ENCODE measurements at regions not wholly inside any gene's neighbourhood (a gene's known extent, or its start where the extent isn't known, plus 50 kb on each side); places are given as distances from the start of the nearest gene placed in this dataset.
A peak's percentile ranks its signal among the peaks of the same experiment; 100 is the strongest.
"Not testable (repeated sequence)": the region's sequence is repeated elsewhere in the genome, so short reads cannot be mapped to it uniquely, and the experiment has no call there.

DNA sequence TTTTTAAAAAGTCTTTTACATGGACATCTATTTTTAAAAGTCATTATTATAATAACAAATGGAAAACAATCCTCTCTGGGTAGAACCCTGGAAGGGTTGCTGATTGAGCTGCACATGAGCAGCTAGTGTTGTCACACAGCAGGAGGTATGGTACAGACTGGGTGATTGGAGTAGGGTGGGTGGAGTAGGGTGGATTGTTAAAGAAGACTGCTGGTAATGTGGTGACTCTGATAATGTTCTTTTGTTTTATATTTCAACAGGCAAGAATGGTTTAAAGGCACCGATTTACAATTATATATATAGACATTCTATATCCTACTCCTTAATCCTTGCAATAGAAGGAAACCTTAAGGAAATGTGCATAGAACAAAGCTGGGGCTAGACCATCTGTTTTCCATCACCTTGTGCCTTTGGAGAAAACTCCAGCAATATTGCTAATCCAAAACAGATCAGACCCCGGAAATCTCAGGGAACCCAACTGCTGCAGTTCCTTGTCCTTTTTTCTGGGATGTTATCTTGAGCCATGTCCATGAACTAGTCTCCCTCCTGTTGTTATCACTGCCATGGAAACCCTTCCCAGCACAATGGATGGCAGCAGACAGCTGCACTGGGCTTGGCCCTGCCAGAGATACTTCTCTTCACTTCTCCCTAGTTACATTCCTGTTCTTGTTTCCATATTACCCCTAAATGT, 129.7 kb downstream of the YIPF5 start:
- FAIRE-seq (no peak), DNase-seq (ENCODE audit: extremely low spot score, insufficient read length, low read depth) (no peak)

DNA sequence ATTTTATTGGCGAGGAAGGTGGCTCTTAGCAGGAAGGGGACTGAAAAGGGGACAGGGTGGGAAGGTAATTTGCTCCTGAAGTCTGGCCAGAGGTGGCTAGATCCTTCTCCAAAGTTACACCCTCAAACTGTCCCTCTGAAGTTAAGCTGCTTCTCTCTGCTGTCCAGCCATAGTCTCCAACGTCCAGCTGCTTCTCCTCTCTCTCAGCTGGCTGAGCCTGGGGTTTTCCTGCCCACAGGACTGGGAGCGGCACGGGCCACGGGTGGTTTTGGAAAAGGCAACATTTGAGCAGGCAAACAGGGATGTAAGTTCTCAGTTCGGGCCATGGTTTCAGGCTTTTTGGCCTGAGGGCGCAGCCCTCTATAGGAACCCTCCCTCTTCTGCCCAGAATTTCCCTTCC, 128.3 kb downstream of the YIPF5 start:
- FAIRE-seq (no peak), DNase-seq (ENCODE audit: extremely low spot score, insufficient read length, low read depth) (no peak)

GRCh38 chr5:144048259-144048856, 122.1 kb downstream of the YIPF5 start:
- FAIRE-seq = no peak
- DNase-seq (ENCODE audit: extremely low spot score, insufficient read length, low read depth) = no peak

DNA sequence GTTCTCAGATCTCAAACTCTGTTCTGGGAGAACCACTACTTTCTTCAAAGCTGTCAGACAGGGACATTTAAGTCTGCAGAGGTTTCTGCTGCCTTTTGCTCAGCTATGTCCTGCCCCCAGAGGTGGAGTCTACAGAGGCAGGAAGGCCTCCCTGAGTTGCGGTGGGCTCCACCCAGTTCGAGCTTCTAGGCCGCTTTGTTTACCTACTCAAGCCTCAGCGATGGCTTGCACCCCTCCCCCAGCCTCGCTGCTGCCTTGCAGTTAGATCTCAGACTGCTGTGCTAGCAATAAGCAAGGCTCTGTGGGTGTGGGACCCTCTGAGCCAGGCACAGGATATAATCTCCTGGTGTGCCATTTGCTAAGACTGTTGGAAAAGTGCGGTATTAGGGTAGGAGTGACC, 115.1 kb downstream of the YIPF5 start:
- not testable (repeated sequence) for FAIRE-seq

DNA sequence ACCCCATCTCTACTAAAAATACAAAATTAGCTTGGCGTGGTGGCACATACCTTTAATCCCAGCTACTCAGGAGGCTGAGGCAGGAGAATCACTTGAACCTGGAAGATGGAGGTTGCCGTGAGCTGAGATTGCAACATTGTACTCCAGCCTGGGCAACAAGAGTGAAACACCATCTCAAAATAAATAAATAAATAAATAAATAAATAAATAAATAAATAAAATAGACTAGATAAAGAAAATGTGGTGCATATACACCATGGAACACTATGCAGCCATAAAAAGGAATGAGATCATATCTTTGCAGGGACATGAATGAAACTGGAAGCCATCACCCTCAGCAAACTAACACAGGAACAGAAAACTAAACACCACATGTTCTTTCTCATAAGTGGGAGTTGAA, 110.4 kb downstream of the YIPF5 start:
- FAIRE-seq = not testable (repeated sequence)

More for the DNA sequence above, 115.1 kb downstream of the YIPF5 start:
- DNase-seq (ENCODE audit: extremely low spot score, insufficient read length, low read depth) = not testable (repeated sequence)

GRCh38 chr5:144060598-144060997, 109.9 kb downstream of the YIPF5 start:
- DNase-seq (ENCODE audit: extremely low spot score, insufficient read length, low read depth) (no peak), FAIRE-seq (no peak)

More for the DNA sequence above, 110.4 kb downstream of the YIPF5 start:
- DNase-seq (ENCODE audit: extremely low spot score, insufficient read length, low read depth) = not testable (repeated sequence)

GRCh38 chr5:144065786-144066185, 104.7 kb downstream of the YIPF5 start:
- no peak for DNase-seq (ENCODE audit: extremely low spot score, insufficient read length, low read depth)
- FAIRE-seq = no peak

DNA sequence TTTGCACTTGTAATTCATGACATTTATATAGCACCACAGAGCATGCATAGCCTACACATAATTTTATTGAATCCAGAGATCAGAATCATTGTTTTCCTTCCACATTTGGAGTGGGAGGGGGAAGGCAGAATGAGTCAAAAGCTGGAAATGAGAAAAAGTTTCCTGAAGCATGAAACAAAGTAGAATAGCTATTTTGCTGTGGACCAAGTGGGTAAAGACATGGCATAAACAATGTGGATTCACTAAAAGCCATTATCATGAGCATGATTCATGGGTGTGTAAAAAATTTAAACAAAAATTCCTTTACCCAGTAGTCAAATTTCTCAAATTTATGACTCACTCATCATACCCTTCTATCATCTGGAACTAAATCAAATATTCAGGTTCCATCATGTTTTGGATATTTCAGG, 97.9 kb downstream of the YIPF5 start:
- FAIRE-seq = no peak
- no peak for DNase-seq (ENCODE audit: extremely low spot score, insufficient read length, low read depth)

GRCh38 chr5:144076521-144077083, 93.9 kb downstream of the YIPF5 start:
- DNase-seq (ENCODE audit: extremely low spot score, insufficient read length, low read depth) (no peak), FAIRE-seq (no peak)

DNA sequence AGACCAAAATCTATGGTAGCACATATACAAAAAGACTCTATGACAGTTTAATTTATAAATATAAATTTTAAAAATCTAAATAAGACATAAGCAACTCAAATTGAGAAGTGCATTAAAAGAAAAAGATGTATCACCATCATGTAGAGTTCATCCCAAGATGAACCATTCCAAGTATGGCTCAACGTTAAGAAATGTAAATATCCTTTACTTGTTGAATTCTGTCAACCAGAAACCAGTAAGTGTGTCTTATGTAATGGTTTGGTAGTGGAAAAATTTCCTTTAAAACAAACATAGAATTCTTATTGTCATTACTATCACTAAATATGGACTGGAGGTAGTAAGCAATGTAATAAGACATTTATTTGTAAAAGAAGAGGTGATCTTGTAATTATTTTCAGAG, 87.3 kb downstream of the YIPF5 start:
- FAIRE-seq (no peak), DNase-seq (ENCODE audit: extremely low spot score, insufficient read length, low read depth) (no peak)

- FAIRE-seq = no peak
- no peak for DNase-seq (ENCODE audit: extremely low spot score, insufficient read length, low read depth)
Measured at GRCh38 chr5:144084971-144085370, 85.5 kb downstream of the YIPF5 start.

DNA sequence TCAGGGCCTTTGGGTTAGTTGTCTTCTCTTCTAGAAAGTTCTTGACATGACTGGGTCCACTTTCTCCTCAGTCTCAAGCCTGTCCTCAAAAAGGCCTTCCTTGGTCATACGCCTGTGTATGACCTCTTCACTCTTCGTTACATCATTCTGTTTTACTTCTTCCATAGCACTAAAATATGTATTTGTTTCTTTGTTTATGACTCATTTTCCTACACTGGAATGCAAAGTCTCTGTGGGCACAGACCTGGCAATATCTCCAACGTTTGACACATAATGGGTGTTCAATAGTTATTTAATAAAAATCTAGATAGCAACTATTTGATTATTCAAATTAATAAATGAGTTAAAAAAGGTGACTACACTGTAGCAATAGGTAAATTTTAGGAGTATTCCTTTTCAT, 85.1 kb downstream of the YIPF5 start:
- FAIRE-seq (no peak), DNase-seq (ENCODE audit: extremely low spot score, insufficient read length, low read depth) (no peak)

DNA sequence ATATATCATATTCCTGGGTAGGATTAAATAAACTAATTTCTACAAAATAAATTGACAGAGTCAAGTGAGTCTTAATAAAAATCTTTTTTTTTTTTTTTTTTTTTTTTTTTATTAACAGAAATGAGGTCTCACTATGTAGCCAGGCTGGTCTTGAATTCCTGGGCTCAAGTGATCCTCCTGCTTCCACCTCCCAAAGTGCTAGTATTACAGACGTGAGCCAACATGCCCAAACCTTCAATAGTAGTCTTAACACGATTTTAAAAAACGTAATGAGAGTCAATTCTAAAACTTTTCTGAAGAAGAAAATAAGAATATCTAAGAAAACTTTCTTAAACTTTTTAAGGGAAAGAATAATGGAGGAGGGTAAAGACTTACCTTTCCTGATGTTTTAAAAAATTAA, 84.2 kb downstream of the YIPF5 start:
- FAIRE-seq (no peak), DNase-seq (ENCODE audit: extremely low spot score, insufficient read length, low read depth) (no peak)

DNA sequence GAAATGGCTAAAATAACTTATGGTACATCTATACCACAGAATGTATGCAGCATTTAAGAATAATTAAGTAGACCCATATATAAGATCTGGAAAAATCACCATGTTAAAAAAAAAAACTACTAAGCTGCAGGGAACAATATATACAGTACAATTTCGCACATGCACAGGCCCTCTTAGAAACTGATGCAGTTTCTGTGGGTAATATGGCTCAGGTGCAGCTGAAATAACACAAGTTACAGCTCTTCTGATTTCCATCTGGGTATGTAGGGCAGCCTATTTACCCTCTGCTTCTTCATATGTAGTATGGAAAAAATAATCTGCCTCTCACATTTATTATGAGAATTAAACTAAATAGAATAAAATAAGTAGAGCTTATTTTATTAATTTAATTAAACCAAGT, 82.9 kb downstream of the YIPF5 start:
- DNase-seq (ENCODE audit: extremely low spot score, insufficient read length, low read depth) = no peak
- no peak for FAIRE-seq

GRCh38 chr5:144088206-144089064, 82.0 kb downstream of the YIPF5 start:
- FAIRE-seq (no peak), DNase-seq (ENCODE audit: extremely low spot score, insufficient read length, low read depth) (no peak)

- FAIRE-seq (peak; percentile 63), DNase-seq (ENCODE audit: extremely low spot score, insufficient read length, low read depth) (no peak)
Measured at GRCh38 chr5:144089401-144090021, 80.9 kb downstream of the YIPF5 start.

GRCh38 chr5:144092508-144092907, 78.0 kb downstream of the YIPF5 start:
- FAIRE-seq (no peak), DNase-seq (ENCODE audit: extremely low spot score, insufficient read length, low read depth) (no peak)

GRCh38 chr5:144093400-144093799, 77.1 kb downstream of the YIPF5 start:
- FAIRE-seq (no peak), DNase-seq (ENCODE audit: extremely low spot score, insufficient read length, low read depth) (no peak)

GRCh38 chr5:144093868-144094267, 76.6 kb downstream of the YIPF5 start:
- no peak for FAIRE-seq

DNA sequence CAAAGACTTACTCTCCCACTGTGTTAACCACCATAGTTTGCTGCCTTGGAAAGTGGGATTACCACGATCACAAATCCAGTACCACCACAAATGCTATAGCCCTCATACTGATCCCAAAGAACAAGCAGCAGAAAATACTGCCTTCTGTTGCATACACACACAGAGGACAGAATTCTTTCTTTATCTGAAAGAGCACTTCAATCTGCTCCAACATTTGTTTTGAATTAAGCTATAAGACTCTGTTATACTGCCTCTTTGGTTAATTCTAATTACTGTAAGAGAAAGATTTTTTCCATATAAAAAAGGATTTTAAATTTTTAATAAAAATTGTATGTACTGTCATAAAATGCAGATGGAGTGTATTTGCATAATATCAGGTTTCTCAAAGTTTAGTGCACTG, 69.8 kb downstream of the YIPF5 start:
- FAIRE-seq = no peak

More at GRCh38 chr5:144093868-144094267, 76.6 kb downstream of the YIPF5 start:
- no peak for DNase-seq (ENCODE audit: extremely low spot score, insufficient read length, low read depth)

More for the DNA sequence above, 69.8 kb downstream of the YIPF5 start:
- no peak for DNase-seq (ENCODE audit: extremely low spot score, insufficient read length, low read depth)

Data from GM18507 (cell line).